Activated naive CD4-positive, alpha-beta T cell treated with anti-CD3 and anti-CD28 coated beads, Interleukin-2, amount 10 ng/mL, durations not matched to agents 7 days and 5 days (primary cell): ENCODE measurements at regions not wholly inside any gene's neighbourhood (a gene's known extent, or its start where the extent isn't known, plus 50 kb on each side); places are given as distances from the start of the nearest gene placed in this dataset.
"Not testable (repeated sequence)": the region's sequence is repeated elsewhere in the genome, so short reads cannot be mapped to it uniquely, and the experiment has no call there.

Experiments used
- CTCF ChIA-PET: fragments of 350-600 bp; sonication (Branson Sonifier 250); formaldehyde crosslinking; loops from one replicate; lab custom pipeline; 2021; ENCODE audit warnings: antibody characterized with exemption; lab: Charles Lee
- DNase-seq: peaks from one replicate; pipeline ENCODE4 v3.0.0-alpha.2; 2020
- H3K27ac Mint-ChIP-seq: one replicate; pipeline ENCODE4 v1.8.0; 2021; ENCODE audit warnings: mild to moderate bottlenecking, moderate library complexity, mixed read lengths
- H3K27me3 Mint-ChIP-seq: one replicate; pipeline ENCODE4 v1.8.0; 2021; ENCODE audit warnings: mild to moderate bottlenecking, mixed read lengths
- H3K36me3 Mint-ChIP-seq: one replicate; pipeline ENCODE4 v1.8.0; 2021; ENCODE audit warnings: mixed read lengths
- H3K4me1 Mint-ChIP-seq: one replicate; pipeline ENCODE4 v1.8.0; 2021; ENCODE audit warnings: mixed read lengths
- H3K4me3 Mint-ChIP-seq: one replicate; pipeline ENCODE4 v1.8.0; 2021; ENCODE audit warnings: mild to moderate bottlenecking, moderate library complexity, mixed read lengths
- H3K9me3 Mint-ChIP-seq: one replicate; pipeline ENCODE4 v1.8.0; 2021; ENCODE audit warnings: mixed read lengths

DNA sequence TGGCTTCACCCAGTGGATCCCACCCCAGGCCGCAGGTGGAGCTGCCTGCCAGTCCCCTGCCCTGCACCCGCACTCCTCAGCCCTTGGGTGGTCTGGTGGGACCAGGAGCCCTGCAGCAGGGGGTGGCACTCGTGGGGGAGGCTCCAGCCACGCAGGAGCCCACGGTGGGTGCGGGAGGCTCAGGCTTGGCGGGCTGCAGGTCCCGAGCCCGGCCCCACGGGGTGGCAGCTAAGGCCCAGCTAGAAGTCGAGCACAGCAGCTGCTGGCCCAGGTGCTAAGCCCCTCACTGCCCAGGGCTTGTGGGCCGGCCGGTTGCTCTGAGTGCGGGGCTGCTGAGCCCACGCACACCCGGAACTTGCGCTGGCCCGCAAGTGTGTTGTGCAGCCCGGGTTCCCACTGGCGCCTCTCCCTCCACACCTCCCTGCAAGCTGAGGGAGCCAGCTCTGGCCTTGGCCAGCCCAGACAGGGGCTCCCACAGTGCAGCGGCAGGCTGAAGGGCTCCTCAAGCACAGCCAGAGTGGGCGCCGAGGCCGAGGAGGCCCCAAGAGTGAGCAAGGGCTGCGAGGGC is 222.6 kb upstream of the LUZP2 start:
- H3K36me3 Mint-ChIP-seq, H3K4me1 Mint-ChIP-seq, CTCF ChIA-PET, H3K27me3 Mint-ChIP-seq, H3K27ac Mint-ChIP-seq, H3K4me3 Mint-ChIP-seq, DNase-seq: not testable (repeated sequence)
- H3K9me3 Mint-ChIP-seq = peaks cover 17% of the 10 kb centered on the region

GRCh38 chr11:24286238-24286637 is 210.6 kb upstream of the LUZP2 start:
- Mint-ChIP-seq H3K4me1 (no peaks in the 10 kb centered on the region), H3K27me3 (no peaks in the 10 kb centered on the region), H3K9me3 (peaks cover 22% of the 10 kb centered on the region), H3K4me3 (no peak overlapping the region), H3K36me3 (no peaks in the 10 kb centered on the region), H3K27ac (no peak overlapping the region)
- CTCF ChIA-PET = no interaction called here
- no peak for DNase-seq

- H3K9me3 Mint-ChIP-seq = peaks cover 14% of the 10 kb centered on the region
Measured at GRCh38 chr11:24289301-24289700, 207.6 kb upstream of the LUZP2 start.

DNA sequence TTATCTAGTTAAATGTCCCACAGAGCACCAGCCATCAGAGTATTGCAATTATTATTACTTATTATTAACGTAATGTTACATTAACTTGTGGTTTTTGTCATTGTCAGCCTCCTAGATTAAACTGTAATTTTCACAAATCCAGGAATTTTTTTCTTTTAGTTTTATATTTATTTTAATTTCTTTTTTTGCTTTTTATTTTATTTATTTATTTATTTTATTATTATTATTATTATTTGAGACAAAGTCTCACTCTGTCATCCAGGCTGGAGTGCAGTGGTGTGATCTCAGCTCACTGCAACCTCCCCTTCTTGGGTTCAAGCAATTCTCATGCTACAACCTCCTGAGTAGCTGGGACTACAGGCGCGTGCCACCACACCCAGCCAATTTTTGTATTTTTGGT is 202.9 kb upstream of the LUZP2 start:
- Mint-ChIP-seq H3K9me3 (peaks cover 5% of the 10 kb centered on the region), H3K27ac (no peak overlapping the region), H3K4me1 (no peaks in the 10 kb centered on the region), H3K36me3 (no peaks in the 10 kb centered on the region), H3K4me3 (no peak overlapping the region), H3K27me3 (no peaks in the 10 kb centered on the region)
- CTCF ChIA-PET = no interaction called here
- no peak for DNase-seq

More at GRCh38 chr11:24289301-24289700, 207.6 kb upstream of the LUZP2 start:
- no peak for DNase-seq
- Mint-ChIP-seq H3K4me1 (no peaks in the 10 kb centered on the region), H3K27me3 (no peaks in the 10 kb centered on the region), H3K4me3 (no peak overlapping the region), H3K27ac (no peak overlapping the region), H3K36me3 (no peaks in the 10 kb centered on the region)
- CTCF ChIA-PET = no interaction called here

GRCh38 chr11:24295360-24295759 is 201.5 kb upstream of the LUZP2 start:
- CTCF ChIA-PET = no interaction called here
- H3K27ac Mint-ChIP-seq = no peak overlapping the region
- no peak for DNase-seq
- H3K27me3 Mint-ChIP-seq = no peaks in the 10 kb centered on the region
- no peaks in the 10 kb centered on the region for H3K4me1 Mint-ChIP-seq
- H3K9me3 Mint-ChIP-seq = peaks cover 5% of the 10 kb centered on the region
- H3K36me3 Mint-ChIP-seq = no peaks in the 10 kb centered on the region
- H3K4me3 Mint-ChIP-seq = no peak overlapping the region

- no peak overlapping the region for H3K27ac Mint-ChIP-seq
- H3K4me1 Mint-ChIP-seq = no peaks in the 10 kb centered on the region
- no peak overlapping the region for H3K4me3 Mint-ChIP-seq
- H3K27me3 Mint-ChIP-seq = no peaks in the 10 kb centered on the region
- CTCF ChIA-PET = no interaction called here
- DNase-seq = no peak
- H3K9me3 Mint-ChIP-seq = peaks cover 9% of the 10 kb centered on the region
- no peaks in the 10 kb centered on the region for H3K36me3 Mint-ChIP-seq
Measured at GRCh38 chr11:24297461-24297860, 199.4 kb upstream of the LUZP2 start.

DNA sequence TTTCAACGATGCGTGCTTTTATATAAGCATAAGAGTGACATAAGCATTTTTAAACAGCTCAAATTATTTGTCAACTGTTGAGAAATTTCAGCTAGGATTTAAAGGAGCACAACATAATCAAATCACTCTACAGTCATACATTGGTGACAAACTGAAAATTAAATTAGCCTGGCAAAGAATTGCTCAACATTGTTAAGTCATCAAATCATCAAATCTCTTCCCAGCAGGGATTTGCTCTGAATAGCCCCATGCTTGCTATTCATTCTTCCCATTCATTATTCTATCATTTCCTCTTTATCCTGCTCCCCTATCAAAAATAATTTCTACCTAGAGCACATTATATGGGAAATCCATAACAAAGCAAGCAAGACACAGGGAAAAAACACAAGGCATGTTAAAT is 198.7 kb upstream of the LUZP2 start:
- Mint-ChIP-seq H3K4me1 (no peaks in the 10 kb centered on the region), H3K27ac (no peak overlapping the region)
- CTCF ChIA-PET = no interaction called here

DNA sequence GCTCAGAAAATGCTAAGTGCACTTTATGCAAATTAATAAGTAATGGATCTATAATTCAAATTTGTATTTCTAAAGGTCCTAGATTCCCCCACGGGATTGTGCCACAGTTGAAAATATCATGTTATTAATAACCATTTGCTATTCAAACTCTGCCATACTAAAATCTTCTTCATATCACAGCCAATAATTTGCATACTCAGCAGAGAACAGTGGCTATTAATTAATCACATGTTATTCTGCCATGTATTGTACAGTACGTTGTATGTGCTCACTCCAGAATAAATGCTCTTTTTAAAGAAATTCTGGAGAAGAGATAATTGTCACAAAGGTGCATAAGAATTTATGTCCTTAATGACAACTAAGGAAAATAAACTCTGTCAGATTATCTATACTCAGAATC is 184.9 kb upstream of the LUZP2 start:
- H3K9me3 Mint-ChIP-seq = peaks cover 3% of the 10 kb centered on the region
- no peaks in the 10 kb centered on the region for H3K4me1 Mint-ChIP-seq
- H3K36me3 Mint-ChIP-seq = no peaks in the 10 kb centered on the region
- H3K27ac Mint-ChIP-seq = no peak overlapping the region
- DNase-seq = no peak
- H3K27me3 Mint-ChIP-seq = no peaks in the 10 kb centered on the region
- no peak overlapping the region for H3K4me3 Mint-ChIP-seq
- CTCF ChIA-PET = no interaction called here

More for the DNA sequence above, 198.7 kb upstream of the LUZP2 start:
- Mint-ChIP-seq H3K36me3 (no peaks in the 10 kb centered on the region), H3K9me3 (peaks cover 7% of the 10 kb centered on the region), H3K27me3 (no peaks in the 10 kb centered on the region), H3K4me3 (no peak overlapping the region)
- DNase-seq = no peak

- CTCF ChIA-PET = no interaction called here
- no peak for DNase-seq
- Mint-ChIP-seq H3K4me3 (no peak overlapping the region), H3K9me3 (peaks cover 3% of the 10 kb centered on the region), H3K27me3 (no peaks in the 10 kb centered on the region), H3K27ac (no peak overlapping the region), H3K36me3 (no peaks in the 10 kb centered on the region), H3K4me1 (no peaks in the 10 kb centered on the region)
Measured at GRCh38 chr11:24312464-24313238, 184.2 kb upstream of the LUZP2 start.

GRCh38 chr11:24321229-24321628 is 175.6 kb upstream of the LUZP2 start:
- no peaks in the 10 kb centered on the region for H3K4me1 Mint-ChIP-seq
- H3K9me3 Mint-ChIP-seq = peaks cover 4% of the 10 kb centered on the region
- no peaks in the 10 kb centered on the region for H3K36me3 Mint-ChIP-seq
- H3K27ac Mint-ChIP-seq = no peak overlapping the region
- H3K4me3 Mint-ChIP-seq = no peak overlapping the region
- H3K27me3 Mint-ChIP-seq = no peaks in the 10 kb centered on the region
- CTCF ChIA-PET = no interaction called here
- no peak for DNase-seq

GRCh38 chr11:24324211-24324610 is 172.6 kb upstream of the LUZP2 start:
- no peak for DNase-seq
- Mint-ChIP-seq H3K4me1 (no peaks in the 10 kb centered on the region), H3K27ac (no peak overlapping the region), H3K4me3 (no peak overlapping the region), H3K9me3 (peaks cover 7% of the 10 kb centered on the region), H3K27me3 (no peaks in the 10 kb centered on the region), H3K36me3 (no peaks in the 10 kb centered on the region)
- CTCF ChIA-PET = no interaction called here

- H3K4me3 Mint-ChIP-seq = no peak overlapping the region
- no peaks in the 10 kb centered on the region for H3K36me3 Mint-ChIP-seq
- no peak for DNase-seq
- H3K27ac Mint-ChIP-seq = no peak overlapping the region
- no peaks in the 10 kb centered on the region for H3K27me3 Mint-ChIP-seq
- CTCF ChIA-PET = no interaction called here
- peaks cover 14% of the 10 kb centered on the region for H3K9me3 Mint-ChIP-seq
- no peaks in the 10 kb centered on the region for H3K4me1 Mint-ChIP-seq
Measured at GRCh38 chr11:24344222-24344621, 152.6 kb upstream of the LUZP2 start.

- CTCF ChIA-PET = interaction anchor here (0.7 kb wide), 1 partner anchor 23 kb away, joined by 3 read pairs; no protein-coding TSS in a partner anchor
- Mint-ChIP-seq H3K4me3 (no peak overlapping the region), H3K27me3 (no peaks in the 10 kb centered on the region), H3K27ac (no peak overlapping the region), H3K36me3 (no peaks in the 10 kb centered on the region), H3K4me1 (no peaks in the 10 kb centered on the region), H3K9me3 (peaks cover 13% of the 10 kb centered on the region)
- DNase-seq = no peak
Measured at GRCh38 chr11:24348908-24349307, 147.9 kb upstream of the LUZP2 start.

- no peaks in the 10 kb centered on the region for H3K36me3 Mint-ChIP-seq
- no peak for DNase-seq
- H3K27me3 Mint-ChIP-seq = no peaks in the 10 kb centered on the region
- no peaks in the 10 kb centered on the region for H3K4me1 Mint-ChIP-seq
- peaks cover 8% of the 10 kb centered on the region for H3K9me3 Mint-ChIP-seq
- no peak overlapping the region for H3K27ac Mint-ChIP-seq
- CTCF ChIA-PET = no interaction called here
- H3K4me3 Mint-ChIP-seq = no peak overlapping the region
Measured at GRCh38 chr11:24351179-24351578, 145.7 kb upstream of the LUZP2 start.

DNA sequence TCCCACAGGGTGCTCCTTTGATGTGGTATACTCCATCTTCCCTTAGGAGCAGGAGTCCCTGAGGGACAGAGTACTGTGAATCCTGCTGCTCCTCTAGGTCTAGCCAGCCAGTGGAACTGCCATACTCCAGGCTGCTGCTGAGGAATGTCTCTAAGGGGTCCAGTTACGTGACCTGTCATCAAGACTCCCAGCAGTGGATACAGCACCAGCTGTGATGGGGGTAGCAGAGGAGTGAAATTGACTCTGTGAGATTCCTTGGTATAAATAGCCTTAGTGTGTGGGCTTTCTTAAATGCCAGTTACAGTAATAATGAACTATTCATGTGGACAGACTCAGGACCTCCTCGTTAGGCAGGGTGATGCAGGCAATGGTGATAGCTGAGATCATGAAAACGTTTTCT is 140.4 kb upstream of the LUZP2 start:
- H3K27ac Mint-ChIP-seq = no peak overlapping the region
- no peak for DNase-seq
- no peaks in the 10 kb centered on the region for H3K27me3 Mint-ChIP-seq
- no peaks in the 10 kb centered on the region for H3K36me3 Mint-ChIP-seq
- CTCF ChIA-PET = no interaction called here
- no peak overlapping the region for H3K4me3 Mint-ChIP-seq
- peaks cover 6% of the 10 kb centered on the region for H3K9me3 Mint-ChIP-seq
- no peaks in the 10 kb centered on the region for H3K4me1 Mint-ChIP-seq
